Right atrium auricular region (tissue), 2 donors: ENCODE measurements at regions not wholly inside any gene's neighbourhood (a gene's known extent, or its start where the extent isn't known, plus 50 kb on each side); places are given as distances from the start of the nearest gene placed in this dataset.

Experiments
- DNase-seq: peaks from one replicate; pipeline ENCODE4 v3.0.0-alpha.2; 2019; ENCODE audit warnings: low spot score
- H3K27ac ChIP-seq, 2 donors: fragments of 200-600 bp; sonication (generic); 1 replicate in 1 of 2; 2 replicates in 1 of 2; pipeline ENCODE4 v1.5.1; 2016 to 2019
- H3K27me3 ChIP-seq, 2 donors: fragments of 200-600 bp; sonication (generic); one replicate each; pipeline versions ENCODE4 v1.5.1 to v1.6.0; 2017 to 2019
- H3K36me3 ChIP-seq: fragments of 200-600 bp; sonication (generic); one replicate; pipeline ENCODE4 v1.5.1; 2016
- H3K4me1 ChIP-seq, 2 donors: fragments of 200-600 bp; sonication (generic); one replicate each; pipeline versions ENCODE4 v1.5.1 to v1.6.0; 2017 to 2019
- H3K4me3 ChIP-seq, 2 donors: fragments of 200-600 bp; sonication (generic); 1 replicate in 1 of 2; 2 replicates in 1 of 2; pipeline ENCODE4 v1.5.1; 2017 to 2019; ENCODE audit warnings: mild to moderate bottlenecking in 1 of 2, moderate library complexity in 1 of 2
- H3K9me3 ChIP-seq, 2 donors: fragments of 200-600 bp; sonication (generic); one replicate each; pipeline ENCODE4 v1.5.1; 2019
- TF ChIP-seq, protein P1 (sequence below), 2 donors: fragments of 200-600 bp; sonication (generic); IDR thresholded peaks; one replicate each; pipeline ENCODE4 v1.5.1; 2019; ENCODE audit warnings: antibody characterized with exemption in 2 of 2

DNA sequence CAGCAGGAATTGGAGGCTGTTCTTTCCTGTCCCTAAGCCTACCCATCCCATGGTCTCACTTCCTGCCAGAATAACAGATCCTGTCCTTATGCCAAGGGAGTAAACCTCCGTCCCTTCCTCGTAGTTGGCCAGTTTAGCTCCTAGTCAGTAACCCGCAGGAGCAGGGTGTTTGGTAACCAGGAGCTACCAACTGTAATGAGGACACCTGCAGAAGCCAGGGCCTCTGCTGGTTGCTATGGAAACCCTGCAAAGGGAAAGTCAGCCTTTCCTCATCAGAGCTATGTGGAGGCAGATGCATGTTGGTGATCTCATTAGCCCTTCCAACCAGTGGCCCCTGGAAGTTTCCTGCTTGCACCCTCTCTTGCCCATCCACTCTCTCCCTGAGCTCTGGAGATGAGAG lies 368.2 kb upstream of the SULF2 start:
- TF ChIP-seq, protein P1, sequence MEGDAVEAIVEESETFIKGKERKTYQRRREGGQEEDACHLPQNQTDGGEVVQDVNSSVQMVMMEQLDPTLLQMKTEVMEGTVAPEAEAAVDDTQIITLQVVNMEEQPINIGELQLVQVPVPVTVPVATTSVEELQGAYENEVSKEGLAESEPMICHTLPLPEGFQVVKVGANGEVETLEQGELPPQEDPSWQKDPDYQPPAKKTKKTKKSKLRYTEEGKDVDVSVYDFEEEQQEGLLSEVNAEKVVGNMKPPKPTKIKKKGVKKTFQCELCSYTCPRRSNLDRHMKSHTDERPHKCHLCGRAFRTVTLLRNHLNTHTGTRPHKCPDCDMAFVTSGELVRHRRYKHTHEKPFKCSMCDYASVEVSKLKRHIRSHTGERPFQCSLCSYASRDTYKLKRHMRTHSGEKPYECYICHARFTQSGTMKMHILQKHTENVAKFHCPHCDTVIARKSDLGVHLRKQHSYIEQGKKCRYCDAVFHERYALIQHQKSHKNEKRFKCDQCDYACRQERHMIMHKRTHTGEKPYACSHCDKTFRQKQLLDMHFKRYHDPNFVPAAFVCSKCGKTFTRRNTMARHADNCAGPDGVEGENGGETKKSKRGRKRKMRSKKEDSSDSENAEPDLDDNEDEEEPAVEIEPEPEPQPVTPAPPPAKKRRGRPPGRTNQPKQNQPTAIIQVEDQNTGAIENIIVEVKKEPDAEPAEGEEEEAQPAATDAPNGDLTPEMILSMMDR (IDR thresholded peaks at IDR 0.05), result no peak
- no peak overlapping the region for H3K27ac ChIP-seq
- no peak for DNase-seq
- H3K36me3 ChIP-seq, result no peaks in the 10 kb centered on the region
- H3K4me3 ChIP-seq, result no peak overlapping the region
- H3K27me3 ChIP-seq, result no peaks in the 10 kb centered on the region
- no peaks in the 10 kb centered on the region for H3K4me1 ChIP-seq
- peaks cover 0 to 10% of the 10 kb centered on the region in 2 donors for H3K9me3 ChIP-seq

DNA sequence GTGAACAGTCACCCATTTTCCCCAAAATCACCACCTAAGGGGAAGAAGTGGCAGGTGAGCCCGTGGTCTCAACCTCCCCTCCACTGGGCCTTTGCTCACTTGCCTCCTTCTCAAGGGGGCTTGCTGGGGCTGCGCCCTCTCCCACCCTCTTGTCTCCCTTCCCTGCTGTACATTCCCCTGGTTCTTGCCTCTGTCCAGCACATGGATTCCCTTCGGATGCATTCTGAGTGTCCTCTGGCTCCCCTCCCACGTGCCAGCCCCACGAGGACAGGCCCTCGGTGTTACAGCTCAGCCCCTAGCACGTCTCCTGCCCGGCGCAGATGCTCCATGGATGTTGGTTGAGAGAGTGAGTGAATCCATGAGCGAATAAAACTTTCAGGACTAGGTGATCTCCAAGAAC lies 367.8 kb upstream of the SULF2 start:
- no peaks in the 10 kb centered on the region for H3K36me3 ChIP-seq
- H3K4me3 ChIP-seq, result no peak overlapping the region
- H3K4me1 ChIP-seq, result no peaks in the 10 kb centered on the region
- no peak overlapping the region for H3K27ac ChIP-seq
- H3K9me3 ChIP-seq, result peaks cover 0 to 10% of the 10 kb centered on the region in 2 donors
- TF ChIP-seq, protein P1 (IDR thresholded peaks at IDR 0.05), result no peak
- no peak for DNase-seq
- no peaks in the 10 kb centered on the region for H3K27me3 ChIP-seq

DNA sequence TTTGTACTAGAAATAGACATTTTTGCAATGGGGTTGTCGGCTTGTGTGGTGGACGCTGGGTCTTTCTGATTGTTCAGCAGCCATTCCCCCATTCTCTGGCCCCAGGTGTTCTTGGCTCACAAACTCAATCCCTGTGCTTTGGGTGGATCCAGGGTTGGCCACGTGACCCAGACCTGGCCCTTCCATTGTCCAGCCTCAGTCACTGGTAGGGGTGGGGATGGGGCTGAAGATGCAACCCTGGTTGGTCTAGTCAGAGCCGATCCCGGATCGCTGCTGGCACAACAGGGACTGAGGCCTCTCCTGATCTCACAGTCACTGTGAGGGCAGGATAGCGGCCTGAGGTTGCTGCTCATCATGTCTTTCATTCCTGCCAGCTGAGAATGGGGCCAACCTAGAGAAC lies 365.3 kb upstream of the SULF2 start:
- no peak for DNase-seq
- Histone ChIP-seq H3K9me3 (no peaks in the 10 kb centered on the region), H3K4me3 (no peak overlapping the region), H3K4me1 (no peaks in the 10 kb centered on the region), H3K27ac (no peak overlapping the region), H3K36me3 (no peaks in the 10 kb centered on the region), H3K27me3 (no peaks in the 10 kb centered on the region)
- TF ChIP-seq, protein P1 (IDR thresholded peaks at IDR 0.05), result no peak

DNA sequence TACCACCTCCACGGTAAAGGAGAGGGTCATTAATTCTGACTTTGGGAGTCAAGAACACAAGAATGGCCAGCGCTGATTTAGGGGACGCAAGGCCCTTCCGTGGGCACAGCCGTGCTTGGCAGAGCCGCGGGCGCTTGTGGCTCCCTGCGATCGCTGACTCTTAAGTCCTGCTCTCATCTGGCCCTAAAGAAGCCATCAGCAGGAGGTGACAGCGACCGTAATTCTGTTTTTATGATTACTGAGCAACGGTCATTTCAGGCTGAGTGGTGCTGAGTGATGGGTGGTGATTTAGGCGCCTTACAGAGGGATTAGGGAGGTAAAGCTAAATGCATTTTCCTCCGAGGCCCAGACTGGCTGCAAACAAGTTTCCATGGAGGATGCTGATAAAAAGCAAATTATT lies 364.6 kb upstream of the SULF2 start:
- TF ChIP-seq, protein P1 (IDR thresholded peaks at IDR 0.05), result no peak
- H3K9me3 ChIP-seq, result no peaks in the 10 kb centered on the region
- DNase-seq, result no peak
- H3K36me3 ChIP-seq, result no peaks in the 10 kb centered on the region
- H3K4me1 ChIP-seq, result no peaks in the 10 kb centered on the region
- H3K4me3 ChIP-seq, result no peak overlapping the region
- no peaks in the 10 kb centered on the region for H3K27me3 ChIP-seq
- no peak overlapping the region for H3K27ac ChIP-seq

DNA sequence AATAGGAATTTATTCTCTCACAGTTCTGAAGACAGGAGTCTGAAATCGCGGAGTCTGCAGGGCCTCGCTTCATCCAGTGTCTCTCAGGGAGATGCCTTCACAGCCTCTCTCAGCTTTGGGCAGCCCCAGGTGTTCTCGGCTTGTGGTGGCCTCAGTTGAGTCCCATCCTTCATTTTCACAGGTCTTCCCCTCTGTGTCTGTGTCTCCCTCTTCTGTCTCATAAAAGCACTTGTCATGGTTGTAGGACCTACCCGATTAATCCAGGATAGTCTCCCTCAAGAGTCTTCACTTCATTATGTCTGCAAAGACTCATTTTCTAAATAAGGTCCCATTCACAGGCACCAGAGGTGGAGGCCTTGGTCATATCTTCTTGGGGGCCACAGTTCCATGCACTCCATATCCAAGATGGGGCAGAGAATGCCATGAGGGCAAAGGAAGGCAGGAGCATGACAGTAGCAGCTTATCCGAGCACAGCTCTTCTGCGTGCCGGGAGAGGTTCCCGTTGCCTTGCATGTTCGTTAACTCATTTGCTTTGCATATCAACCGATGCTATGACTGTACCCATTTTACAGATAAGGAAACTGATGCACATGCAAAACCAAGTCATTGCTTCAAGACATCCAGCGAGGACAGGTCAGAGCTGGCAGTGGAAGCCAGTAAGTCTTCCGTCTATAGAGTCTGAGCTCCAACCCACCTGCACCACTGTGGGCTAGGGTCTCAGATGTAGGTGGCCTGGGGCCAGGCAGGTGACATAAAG lies 363.8 kb upstream of the SULF2 start:
- TF ChIP-seq, protein P1 (IDR thresholded peaks at IDR 0.05), result no peak
- H3K27me3 ChIP-seq, result no peaks in the 10 kb centered on the region
- no peak for DNase-seq

DNA sequence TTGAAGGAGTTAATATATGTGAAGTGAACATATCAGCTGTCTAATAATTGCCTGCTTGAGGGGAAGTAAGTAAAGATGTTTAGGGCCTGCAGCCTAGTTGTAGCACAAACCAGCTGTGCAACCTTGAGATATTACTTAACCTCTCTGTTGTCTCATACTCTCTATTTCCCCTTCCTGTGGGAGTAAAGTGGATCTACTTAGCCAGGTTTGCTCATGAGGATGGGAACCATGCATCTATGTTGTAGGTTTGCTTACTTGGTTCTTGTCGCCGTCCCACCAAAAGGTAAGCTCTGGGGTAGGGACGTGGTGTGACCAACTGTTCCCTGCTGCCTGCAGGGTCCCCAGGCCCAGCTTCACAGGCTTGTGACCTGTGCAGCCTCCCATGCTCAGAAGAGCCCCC lies 362.7 kb upstream of the SULF2 start:
- Histone ChIP-seq H3K9me3 (no peaks in the 10 kb centered on the region), H3K36me3 (no peaks in the 10 kb centered on the region), H3K27ac (no peak overlapping the region), H3K4me1 (no peaks in the 10 kb centered on the region), H3K4me3 (no peak overlapping the region), H3K27me3 (no peaks in the 10 kb centered on the region)
- TF ChIP-seq, protein P1 (IDR thresholded peaks at IDR 0.05), result no peak
- no peak for DNase-seq

More for the DNA sequence above, 363.8 kb upstream of the SULF2 start:
- H3K4me3 ChIP-seq, result no peak overlapping the region
- H3K36me3 ChIP-seq, result no peaks in the 10 kb centered on the region
- no peaks in the 10 kb centered on the region for H3K9me3 ChIP-seq
- H3K27ac ChIP-seq, result no peak overlapping the region
- H3K4me1 ChIP-seq, result no peaks in the 10 kb centered on the region
